HG02642 (cell line): ENCODE measurements at regions not wholly inside any gene's neighbourhood (a gene's known extent, or its start where the extent isn't known, plus 50 kb on each side); places are given as distances from the start of the nearest gene placed in this dataset.
"Not testable (repeated sequence)": the region's sequence is repeated elsewhere in the genome, so short reads cannot be mapped to it uniquely, and the experiment has no call there.

Experiments
- ATAC-seq: cut with Tn5 transposase; IDR thresholded peaks from one replicate; pipeline ENCODE4 v1.9.1; 2021; ENCODE audit warnings: mild to moderate bottlenecking; ENCODE audit not compliant: unreplicated experiment, poor library complexity

GRCh38 chr12:129959889-129960288, 56.1 kb upstream of the TMEM132D start:
- no peak for ATAC-seq

DNA sequence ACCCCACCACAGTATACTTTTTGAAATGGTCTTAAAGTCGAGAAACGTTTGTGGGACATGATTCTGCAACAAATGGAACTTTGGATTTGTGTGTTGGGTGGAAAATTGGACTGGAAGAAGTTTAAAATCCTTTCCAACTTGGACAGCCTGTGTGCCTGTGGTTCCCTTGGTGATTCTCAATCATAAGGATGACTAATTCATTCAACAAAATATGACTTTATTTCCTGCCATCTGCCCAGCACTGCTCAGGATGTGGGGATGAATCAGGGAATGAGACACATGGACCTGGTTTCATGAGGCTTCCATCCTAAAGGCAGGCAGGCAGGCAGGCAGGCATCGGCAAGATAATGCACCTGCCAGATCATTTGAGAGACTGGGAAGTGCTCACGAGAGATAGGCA, 57.3 kb upstream of the TMEM132D start:
- no peak for ATAC-seq

DNA sequence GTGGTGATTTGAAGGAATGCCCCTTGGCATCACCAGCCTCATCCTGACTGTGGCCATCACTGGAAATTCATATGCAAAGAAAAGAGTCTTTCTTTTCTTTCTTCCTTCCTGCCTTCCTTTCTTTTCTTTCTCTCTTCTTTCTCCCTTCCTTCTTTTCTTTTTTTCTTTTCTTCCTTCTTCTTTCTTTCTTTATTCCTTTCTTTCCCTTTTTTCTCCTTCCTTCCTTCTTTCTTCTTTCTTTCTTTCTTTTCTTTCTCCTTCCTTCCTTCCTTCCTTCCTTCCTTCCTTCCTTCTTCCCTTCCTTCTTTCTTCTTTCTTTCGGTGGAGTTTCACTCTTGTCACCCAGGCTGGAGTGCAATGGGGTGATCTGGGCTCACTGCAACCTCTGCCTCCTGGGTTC, 58.0 kb upstream of the TMEM132D start:
- ATAC-seq: no peak

DNA sequence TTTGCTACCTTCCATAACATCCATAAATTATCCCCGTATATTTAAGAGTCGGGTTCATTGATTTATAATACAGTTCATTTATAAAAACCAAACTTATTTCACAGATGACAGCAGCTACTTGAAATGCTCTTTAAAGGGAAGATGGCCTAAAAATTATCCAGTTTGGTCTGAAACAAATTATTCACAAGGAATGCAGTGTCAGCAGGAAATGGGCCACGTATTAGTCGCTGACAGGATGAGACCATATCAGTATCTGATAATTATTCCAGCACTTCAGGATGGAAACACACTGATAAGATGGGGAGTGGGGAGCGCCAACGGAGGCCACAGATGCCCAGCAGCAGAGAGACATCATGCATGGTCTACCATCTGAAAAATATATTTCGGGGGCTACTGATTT, 60.5 kb upstream of the TMEM132D start:
- ATAC-seq: no peak

GRCh38 chr12:129964826-129965457, 61.1 kb upstream of the TMEM132D start:
- ATAC-seq: no peak

- ATAC-seq: no peak
These were observed 62.5 kb upstream of the TMEM132D start for GRCh38 chr12:129966146-129966995.

- ATAC-seq: no peak
These were observed 67.9 kb upstream of the TMEM132D start for GRCh38 chr12:129971721-129972120.

DNA sequence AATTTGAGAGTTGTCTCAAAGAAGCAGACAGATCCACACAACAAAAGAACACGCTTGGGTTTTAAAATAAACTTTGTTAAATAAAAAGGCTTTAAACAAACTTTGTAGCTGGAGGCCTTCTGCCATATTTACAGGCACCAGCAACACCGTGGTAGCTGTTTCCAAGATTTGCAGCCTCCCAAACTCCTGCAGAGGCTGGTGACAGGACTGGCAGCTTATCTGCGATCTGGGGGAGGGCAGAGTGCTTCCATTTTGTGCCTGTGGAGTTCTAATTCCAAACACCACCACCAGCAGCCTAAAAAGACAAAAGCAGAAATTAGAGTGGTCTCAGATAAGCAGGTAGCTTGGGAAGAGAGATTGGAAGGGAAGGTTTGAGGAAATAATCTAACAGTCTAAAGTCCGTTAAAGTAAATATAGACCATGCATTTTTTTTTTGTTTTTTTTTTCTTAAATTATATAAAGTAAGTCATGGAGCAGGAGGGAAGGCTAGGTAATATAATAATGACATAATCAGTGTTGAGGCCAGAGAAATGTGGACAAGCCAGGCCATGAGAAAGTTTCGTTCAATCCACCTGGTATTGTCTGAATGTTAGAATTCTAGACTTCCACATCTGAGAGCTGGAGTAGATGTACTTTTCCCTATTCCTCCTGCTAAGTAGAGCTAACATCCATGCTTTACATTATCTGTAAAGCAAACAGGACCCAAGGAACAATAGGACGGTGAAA, 69.6 kb upstream of the TMEM132D start:
- ATAC-seq: no peak

GRCh38 chr12:129984106-129984505, 80.3 kb upstream of the TMEM132D start:
- no peak for ATAC-seq

- no peak for ATAC-seq
These were observed 84.0 kb upstream of the TMEM132D start for GRCh38 chr12:129987841-129988240.

DNA sequence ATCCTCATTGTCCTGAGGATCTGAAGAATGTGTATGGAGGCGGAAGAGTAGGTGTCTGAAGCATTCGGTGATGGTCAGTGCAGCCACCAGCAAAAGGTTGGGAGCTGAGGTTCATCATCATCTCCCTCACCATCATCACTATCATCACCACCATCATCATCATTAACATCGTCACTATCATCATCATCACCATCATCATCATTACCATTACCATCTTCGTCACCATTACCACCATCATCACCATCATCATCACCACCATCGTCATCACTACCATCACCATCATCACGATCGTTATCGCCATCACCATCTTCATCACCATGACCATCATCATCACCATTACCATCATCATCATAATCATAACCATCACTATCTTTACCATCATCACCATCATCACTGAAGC, 90.8 kb upstream of the TMEM132D start:
- no peak for ATAC-seq

- ATAC-seq: no peak
These were observed 93.4 kb upstream of the TMEM132D start for GRCh38 chr12:129997239-129997638.

- ATAC-seq: not testable (repeated sequence)
These were observed 100.6 kb upstream of the TMEM132D start for GRCh38 chr12:130004310-130004877.

- ATAC-seq: no peak
These were observed 103.9 kb upstream of the TMEM132D start for GRCh38 chr12:130007771-130008170.

GRCh38 chr12:130008241-130008640, 104.4 kb upstream of the TMEM132D start:
- no peak for ATAC-seq

DNA sequence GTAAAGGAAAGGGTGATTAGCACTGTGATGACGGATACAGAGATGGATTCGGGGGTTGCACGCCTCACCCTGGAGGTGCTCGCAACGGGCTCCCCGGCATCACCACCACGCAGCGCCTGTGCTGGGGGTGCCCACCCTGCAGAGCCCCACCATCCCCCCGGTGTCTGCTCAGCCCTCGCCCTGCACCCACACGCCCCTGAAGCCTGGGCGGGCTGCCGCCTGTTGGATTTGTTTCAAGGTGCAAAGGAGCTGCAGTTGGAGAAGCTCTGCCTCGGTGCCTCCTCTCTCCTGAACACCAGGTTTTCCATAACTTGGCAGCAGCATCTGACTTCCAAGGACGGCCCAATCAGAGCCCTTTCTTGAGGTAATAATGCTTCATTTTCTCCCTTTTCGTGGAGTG, 106.1 kb upstream of the TMEM132D start:
- no peak for ATAC-seq

- ATAC-seq: no peak
These were observed 108.0 kb upstream of the TMEM132D start for GRCh38 chr12:130011611-130012385.

GRCh38 chr12:130013771-130014484, 110.1 kb upstream of the TMEM132D start:
- peak; percentile 76 for ATAC-seq

DNA sequence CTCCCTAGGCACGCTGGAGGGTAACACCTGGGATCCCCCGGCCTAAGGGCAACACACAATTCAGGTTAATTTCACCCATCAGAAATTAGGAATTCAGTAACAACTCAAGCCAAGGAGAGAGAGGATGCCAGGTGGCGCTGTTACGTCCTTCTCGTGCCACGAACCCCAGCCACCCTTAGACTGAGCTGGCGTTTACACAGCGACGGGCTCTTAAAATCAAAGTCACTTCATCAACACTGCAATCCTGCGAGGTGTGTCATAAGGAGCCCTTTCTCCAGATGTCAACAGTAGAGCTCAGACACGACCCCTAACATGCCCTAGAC, 110.6 kb upstream of the TMEM132D start:
- no peak for ATAC-seq

DNA sequence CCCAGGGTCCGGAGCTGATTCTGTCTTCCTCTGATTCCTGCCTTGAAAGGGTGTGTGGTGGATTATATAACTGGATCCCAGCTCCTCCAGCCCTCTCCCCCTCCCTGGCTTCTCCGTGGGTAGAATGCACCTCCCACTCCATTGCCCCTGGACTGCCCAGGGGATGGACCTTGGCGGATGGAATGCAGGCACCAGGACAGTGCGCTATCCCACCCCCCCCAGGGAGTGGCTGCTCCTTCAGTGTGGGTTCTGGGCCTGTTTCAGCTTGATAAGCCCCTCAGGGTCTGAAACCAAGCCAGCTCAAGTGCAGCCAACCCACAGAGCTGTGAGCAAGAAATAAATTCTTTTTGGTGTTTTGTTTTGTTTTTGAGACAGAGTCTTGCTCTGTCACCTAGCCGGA, 112.4 kb upstream of the TMEM132D start:
- ATAC-seq: no peak
